ENCODE measurements at regions not wholly inside any gene's neighbourhood (a gene's known extent, or its start where the extent isn't known, plus 50 kb on each side); places are given as distances from the start of the nearest gene placed in this dataset.

GRCh38 chr6:22184371-22184770 is 112.5 kb downstream of the PRL start:
- no peaks in the 10 kb centered on the region for H3K4me1 ChIP-seq (ENCODE audit: low read length)
- no peak overlapping the region for H3K4me2 ChIP-seq (ENCODE audit: low read depth, low read length)

GRCh38 chr6:22189946-22190345 is 106.9 kb downstream of the PRL start:
- H3K9me2 ChIP-seq (replicated peaks; ENCODE audit: insufficient read depth, low read length): no peaks in the 10 kb centered on the region
- H3K9me3 ChIP-seq (replicated peaks; ENCODE audit: insufficient read depth, low read length): no peaks in the 10 kb centered on the region
- H3F3A ChIP-seq (ENCODE audit: insufficient read depth, low read length): no peaks in the 10 kb centered on the region
- no peak overlapping the region for H3K4me2 ChIP-seq (ENCODE audit: low read depth, low read length)
- H3K27ac ChIP-seq (ENCODE audit: low read length): no peak overlapping the region
- no peaks in the 10 kb centered on the region for H3K27me3 ChIP-seq (replicated peaks; ENCODE audit: insufficient read depth, low read length)
- H3K9ac ChIP-seq (ENCODE audit: low read length): no peak overlapping the region
- H3K4me1 ChIP-seq (ENCODE audit: low read length): no peaks in the 10 kb centered on the region
- no peak overlapping the region for H3K4me3 ChIP-seq (ENCODE audit: low read length)
- no peak for DNase-seq
- H3K79me2 ChIP-seq (ENCODE audit: low read length): no peaks in the 10 kb centered on the region
- TF ChIP-seq EZH2 (optimal IDR thresholded peaks at IDR 0.05; ENCODE audit: low read depth, low read length) (no peak), CTCF (IDR thresholded peaks at IDR 0.05; ENCODE audit: low read length) (no peak), EZH2phosphoT487 (IDR thresholded peaks at IDR 0.05; ENCODE audit: low read length) (no peak)
- H4K20me1 ChIP-seq (ENCODE audit: insufficient read depth, low read length): no peaks in the 10 kb centered on the region
- H3K36me3 ChIP-seq (replicated peaks; ENCODE audit: insufficient read depth, low read length): no peaks in the 10 kb centered on the region
- no peak overlapping the region for H2AFZ ChIP-seq (ENCODE audit: low read length)

More at GRCh38 chr6:22184371-22184770, 112.5 kb downstream of the PRL start:
- Histone ChIP-seq H3K27me3 (replicated peaks; ENCODE audit: insufficient read depth, low read length) (no peaks in the 10 kb centered on the region), H3K79me2 (ENCODE audit: low read length) (no peaks in the 10 kb centered on the region), H3K27ac (ENCODE audit: low read length) (no peak overlapping the region), H3F3A (ENCODE audit: insufficient read depth, low read length) (no peaks in the 10 kb centered on the region), H3K9me2 (replicated peaks; ENCODE audit: insufficient read depth, low read length) (no peaks in the 10 kb centered on the region), H3K36me3 (replicated peaks; ENCODE audit: insufficient read depth, low read length) (no peaks in the 10 kb centered on the region), H3K9ac (ENCODE audit: low read length) (no peak overlapping the region), H3K4me3 (ENCODE audit: low read length) (no peak overlapping the region), H4K20me1 (ENCODE audit: insufficient read depth, low read length) (no peaks in the 10 kb centered on the region), H2AFZ (ENCODE audit: low read length) (no peak overlapping the region), H3K9me3 (replicated peaks; ENCODE audit: insufficient read depth, low read length) (no peaks in the 10 kb centered on the region)
- no peak for TF ChIP-seq EZH2phosphoT487 (IDR thresholded peaks at IDR 0.05; ENCODE audit: low read length)
- no peak for TF ChIP-seq CTCF (IDR thresholded peaks at IDR 0.05; ENCODE audit: low read length)
- no peak for TF ChIP-seq EZH2 (optimal IDR thresholded peaks at IDR 0.05; ENCODE audit: low read depth, low read length)
- no peak for DNase-seq

GRCh38 chr6:22194188-22194921 is 102.5 kb downstream of the PRL start:
- no peaks in the 10 kb centered on the region for H4K20me1 ChIP-seq (ENCODE audit: insufficient read depth, low read length)
- H3K27me3 ChIP-seq (replicated peaks; ENCODE audit: insufficient read depth, low read length): no peaks in the 10 kb centered on the region
- H3K4me2 ChIP-seq (ENCODE audit: low read depth, low read length): no peak overlapping the region
- no peak overlapping the region for H3K9ac ChIP-seq (ENCODE audit: low read length)
- H3K27ac ChIP-seq (ENCODE audit: low read length): no peak overlapping the region
- DNase-seq: no peak
- no peaks in the 10 kb centered on the region for H3F3A ChIP-seq (ENCODE audit: insufficient read depth, low read length)
- no peak overlapping the region for H3K4me3 ChIP-seq (ENCODE audit: low read length)
- no peaks in the 10 kb centered on the region for H3K4me1 ChIP-seq (ENCODE audit: low read length)
- no peak for TF ChIP-seq CTCF (IDR thresholded peaks at IDR 0.05; ENCODE audit: low read length)
- TF ChIP-seq EZH2 (optimal IDR thresholded peaks at IDR 0.05; ENCODE audit: low read depth, low read length): no peak
- no peak for TF ChIP-seq EZH2phosphoT487 (IDR thresholded peaks at IDR 0.05; ENCODE audit: low read length)
- H3K9me3 ChIP-seq (replicated peaks; ENCODE audit: insufficient read depth, low read length): no peaks in the 10 kb centered on the region
- no peaks in the 10 kb centered on the region for H3K36me3 ChIP-seq (replicated peaks; ENCODE audit: insufficient read depth, low read length)
- H2AFZ ChIP-seq (ENCODE audit: low read length): no peak overlapping the region
- H3K79me2 ChIP-seq (ENCODE audit: low read length): no peaks in the 10 kb centered on the region
- H3K9me2 ChIP-seq (replicated peaks; ENCODE audit: insufficient read depth, low read length): no peaks in the 10 kb centered on the region

Measured in MM.1S (cell line).